Lower lobe of right lung (tissue), 2 donors: ENCODE measurements at regions not wholly inside any gene's neighbourhood (a gene's known extent, or its start where the extent isn't known, plus 50 kb on each side); places are given as distances from the start of the nearest gene placed in this dataset.
"Not testable (repeated sequence)": the region's sequence is repeated elsewhere in the genome, so short reads cannot be mapped to it uniquely, and the experiment has no call there.

Experiments used
- ATAC-seq, 2 donors: fragments of 200-7000 bp; cut with Tn5 transposase; one replicate each; pipeline ENCODE4 v1.9.1; 2020 to 2022; ENCODE audit warnings: mild to moderate bottlenecking in 2 of 2, moderate library complexity in 2 of 2
- DNase-seq: peaks from one replicate; pipeline ENCODE4 v3.0.0-alpha.2; 2020
- H3K27ac ChIP-seq: fragments of 200-600 bp; one replicate; pipeline ENCODE4 v1.8.0; 2022
- H3K27me3 ChIP-seq: fragments of 200-600 bp; one replicate; pipeline ENCODE4 v1.8.0; 2022; ENCODE audit warnings: low read depth
- H3K36me3 ChIP-seq: fragments of 200-600 bp; one replicate; pipeline ENCODE4 v1.8.0; 2022; ENCODE audit warnings: mild to moderate bottlenecking
- H3K4me1 ChIP-seq: fragments of 200-600 bp; one replicate; pipeline ENCODE4 v1.8.0; 2022
- H3K4me3 ChIP-seq: fragments of 200-600 bp; one replicate; pipeline ENCODE4 v1.8.0; 2022; ENCODE audit warnings: mild to moderate bottlenecking
- H3K9me3 ChIP-seq: fragments of 200-600 bp; one replicate; pipeline ENCODE4 v1.8.0; 2022
- CTCF ChIP-seq: fragments of 200-600 bp; IDR thresholded peaks from one replicate; pipeline ENCODE4 v1.8.0; 2022; ENCODE audit warnings: antibody characterized with exemption, mild to moderate bottlenecking
- intact Hi-C: fragments of 100-400 bp; cut with DNase I; formaldehyde crosslinking; loops from one replicate; pipeline ENCODE4 v1.11.0; 2022
- donor health status: DM: no; HTN: yes; CAD: no; lungs with severe emphysema.

GRCh38 chr7:109659261-109659660 is 1089.6 kb downstream of the DNAJB9 start:
- Histone ChIP-seq H3K36me3 (no peaks in the 10 kb centered on the region), H3K27ac (no peak overlapping the region), H3K9me3 (no peaks in the 10 kb centered on the region), H3K4me3 (no peak overlapping the region), H3K27me3 (no peaks in the 10 kb centered on the region), H3K4me1 (no peaks in the 10 kb centered on the region)
- no peak for ATAC-seq
- DNase-seq = no peak
- intact Hi-C loops = no loop called here
- TF ChIP-seq CTCF = no peak

GRCh38 chr7:109660401-109660800 is 1090.7 kb downstream of the DNAJB9 start:
- no peaks in the 10 kb centered on the region for H3K36me3 ChIP-seq
- DNase-seq = no peak
- no peak for TF ChIP-seq CTCF
- H3K9me3 ChIP-seq = no peaks in the 10 kb centered on the region
- H3K4me3 ChIP-seq = no peak overlapping the region
- no peaks in the 10 kb centered on the region for H3K4me1 ChIP-seq
- intact Hi-C loops = no loop called here
- no peak for ATAC-seq
- no peaks in the 10 kb centered on the region for H3K27me3 ChIP-seq
- H3K27ac ChIP-seq = no peak overlapping the region

GRCh38 chr7:109663806-109664205 is 1094.1 kb downstream of the DNAJB9 start:
- ATAC-seq (no peak), DNase-seq (no peak)
- Histone ChIP-seq H3K36me3 (no peaks in the 10 kb centered on the region), H3K4me3 (no peak overlapping the region), H3K27me3 (no peaks in the 10 kb centered on the region), H3K9me3 (no peaks in the 10 kb centered on the region), H3K4me1 (no peaks in the 10 kb centered on the region), H3K27ac (no peak overlapping the region)
- TF ChIP-seq CTCF = no peak
- intact Hi-C loops = no loop called here

GRCh38 chr7:109687269-109687668 is 1117.6 kb downstream of the DNAJB9 start:
- DNase-seq, H3K4me3 ChIP-seq, H3K36me3 ChIP-seq, intact Hi-C loops, ATAC-seq, H3K9me3 ChIP-seq, H3K27ac ChIP-seq, H3K27me3 ChIP-seq, H3K4me1 ChIP-seq: not testable (repeated sequence)

- peak; percentile 24 for DNase-seq
- intact Hi-C loops = not testable (repeated sequence)
These were observed 1122.9 kb downstream of the DNAJB9 start for GRCh38 chr7:109692613-109693012.

GRCh38 chr7:109694149-109695071 is 1124.7 kb downstream of the DNAJB9 start:
- H3K4me1 ChIP-seq = no peaks in the 10 kb centered on the region
- no peak for ATAC-seq
- intact Hi-C loops = no loop called here
- H3K27ac ChIP-seq = no peak overlapping the region
- no peak for TF ChIP-seq CTCF
- H3K27me3 ChIP-seq = no peaks in the 10 kb centered on the region
- H3K36me3 ChIP-seq = no peaks in the 10 kb centered on the region
- no peak overlapping the region for H3K4me3 ChIP-seq
- H3K9me3 ChIP-seq = no peaks in the 10 kb centered on the region
- DNase-seq = no peak

More at GRCh38 chr7:109692613-109693012, 1122.9 kb downstream of the DNAJB9 start:
- H3K27me3 ChIP-seq, H3K4me1 ChIP-seq, H3K36me3 ChIP-seq, H3K27ac ChIP-seq, H3K4me3 ChIP-seq, ATAC-seq, H3K9me3 ChIP-seq: not testable (repeated sequence)
